Progenitor cell of endocrine pancreas (in vitro differentiated cells): ENCODE measurements at regions not wholly inside any gene's neighbourhood (a gene's known extent, or its start where the extent isn't known, plus 50 kb on each side); places are given as distances from the start of the nearest gene placed in this dataset.
A peak's percentile ranks its signal among the peaks of the same experiment; 100 is the strongest.

ENCODE experiments used
- DNase-seq: peaks from one replicate; pipeline ENCODE4 v3.0.0; 2021; ENCODE audit warnings: low spot score; ENCODE audit not compliant: unreplicated experiment
- H3K27ac Mint-ChIP-seq: 2 replicates; pipeline ENCODE4 v1.8.0; 2021; ENCODE audit warnings: mild to moderate bottlenecking, moderate library complexity, mixed read lengths
- H3K27me3 Mint-ChIP-seq: 2 replicates; pipeline ENCODE4 v1.8.0; 2021; ENCODE audit warnings: mixed read lengths
- H3K36me3 Mint-ChIP-seq: 2 replicates; pipeline ENCODE4 v1.8.0; 2022; ENCODE audit warnings: mixed read lengths; ENCODE audit not compliant: insufficient read depth
- H3K4me1 Mint-ChIP-seq: 2 replicates; pipeline ENCODE4 v1.8.0; 2021; ENCODE audit warnings: low read depth, mixed read lengths
- H3K4me3 Mint-ChIP-seq: 2 replicates; pipeline ENCODE4 v1.8.0; 2021; ENCODE audit warnings: low read depth, mild to moderate bottlenecking, moderate library complexity, mixed read lengths
- H3K9me3 Mint-ChIP-seq: 2 replicates; pipeline ENCODE4 v1.8.0; 2021; ENCODE audit warnings: low read depth, mixed read lengths
- TF ChIP-seq, protein P1 (sequence below): fragments of 200-600 bp; sonication (generic); IDR thresholded peaks from one replicate; pipeline ENCODE4 v1.5.0; 2021; ENCODE audit warnings: antibody characterized with exemption, mild to moderate bottlenecking; ENCODE audit not compliant: unreplicated experiment

DNA sequence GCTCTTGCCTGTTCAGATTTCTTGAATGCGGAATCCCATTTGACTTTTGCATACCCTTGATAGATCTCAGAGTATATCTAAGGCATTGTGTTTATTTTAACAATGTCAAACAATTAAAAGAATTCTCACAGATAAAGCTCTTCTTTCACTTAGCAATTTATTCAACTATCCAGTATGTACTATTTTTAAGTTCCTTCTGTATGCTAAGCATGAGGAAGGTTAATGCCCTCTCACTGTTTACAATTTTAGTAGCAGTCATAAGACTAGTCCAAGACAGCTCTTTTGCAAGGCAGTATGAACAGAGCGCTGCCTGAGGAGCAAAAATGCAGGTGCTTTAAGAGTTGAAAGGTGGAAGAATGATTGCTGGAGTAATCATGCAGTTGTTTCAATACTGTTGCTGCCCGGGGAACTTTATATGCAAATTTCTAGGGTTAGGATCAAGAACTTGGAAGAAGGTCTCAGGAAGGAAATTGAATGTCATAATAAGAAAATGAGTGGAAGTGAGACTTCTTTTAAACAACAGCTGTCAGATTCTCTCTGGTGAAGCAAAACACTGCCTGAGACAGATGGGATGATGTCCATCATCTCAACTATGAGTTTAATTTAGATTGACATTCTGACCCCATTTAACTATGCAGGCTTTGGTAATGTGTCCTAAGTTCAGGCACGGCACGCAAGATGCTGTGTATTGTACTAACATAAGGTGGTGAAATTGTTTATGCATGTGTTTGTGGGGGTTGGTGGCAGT lies 1303.5 kb upstream of the CITED2 start:
- Mint-ChIP-seq H3K27me3 (no peaks in the 10 kb centered on the region), H3K4me3 (no peak overlapping the region), H3K27ac (no peak overlapping the region), H3K4me1 (peaks cover 3% of the 10 kb centered on the region), H3K9me3 (peaks cover 4% of the 10 kb centered on the region), H3K36me3 (no peaks in the 10 kb centered on the region)
- TF ChIP-seq, protein P1, sequence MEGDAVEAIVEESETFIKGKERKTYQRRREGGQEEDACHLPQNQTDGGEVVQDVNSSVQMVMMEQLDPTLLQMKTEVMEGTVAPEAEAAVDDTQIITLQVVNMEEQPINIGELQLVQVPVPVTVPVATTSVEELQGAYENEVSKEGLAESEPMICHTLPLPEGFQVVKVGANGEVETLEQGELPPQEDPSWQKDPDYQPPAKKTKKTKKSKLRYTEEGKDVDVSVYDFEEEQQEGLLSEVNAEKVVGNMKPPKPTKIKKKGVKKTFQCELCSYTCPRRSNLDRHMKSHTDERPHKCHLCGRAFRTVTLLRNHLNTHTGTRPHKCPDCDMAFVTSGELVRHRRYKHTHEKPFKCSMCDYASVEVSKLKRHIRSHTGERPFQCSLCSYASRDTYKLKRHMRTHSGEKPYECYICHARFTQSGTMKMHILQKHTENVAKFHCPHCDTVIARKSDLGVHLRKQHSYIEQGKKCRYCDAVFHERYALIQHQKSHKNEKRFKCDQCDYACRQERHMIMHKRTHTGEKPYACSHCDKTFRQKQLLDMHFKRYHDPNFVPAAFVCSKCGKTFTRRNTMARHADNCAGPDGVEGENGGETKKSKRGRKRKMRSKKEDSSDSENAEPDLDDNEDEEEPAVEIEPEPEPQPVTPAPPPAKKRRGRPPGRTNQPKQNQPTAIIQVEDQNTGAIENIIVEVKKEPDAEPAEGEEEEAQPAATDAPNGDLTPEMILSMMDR, result no peak
- DNase-seq, result no peak

DNA sequence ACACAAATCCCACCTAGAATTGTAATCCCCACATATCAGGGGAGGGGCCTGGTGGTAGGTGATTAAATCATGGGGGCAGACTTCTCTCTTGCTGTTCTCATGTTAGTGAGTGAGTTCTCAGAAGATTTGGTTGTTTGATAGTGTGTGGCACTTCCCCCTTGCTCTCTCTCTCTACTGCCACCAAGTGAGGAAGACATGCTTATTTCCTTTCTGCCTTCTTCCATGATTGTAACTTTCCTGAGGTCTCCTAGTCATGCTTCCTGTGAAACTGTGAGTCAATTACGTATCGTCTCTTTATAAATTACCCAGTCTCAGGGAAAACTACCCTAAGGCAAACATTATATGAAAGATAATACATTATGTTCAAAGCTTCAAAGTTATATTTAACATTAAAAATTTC lies 1297.5 kb upstream of the CITED2 start:
- Mint-ChIP-seq H3K4me1 (no peaks in the 10 kb centered on the region), H3K4me3 (no peak overlapping the region), H3K27ac (no peak overlapping the region), H3K9me3 (no peaks in the 10 kb centered on the region), H3K36me3 (no peaks in the 10 kb centered on the region), H3K27me3 (no peaks in the 10 kb centered on the region)
- TF ChIP-seq, protein P1, result no peak
- DNase-seq, result no peak

DNA sequence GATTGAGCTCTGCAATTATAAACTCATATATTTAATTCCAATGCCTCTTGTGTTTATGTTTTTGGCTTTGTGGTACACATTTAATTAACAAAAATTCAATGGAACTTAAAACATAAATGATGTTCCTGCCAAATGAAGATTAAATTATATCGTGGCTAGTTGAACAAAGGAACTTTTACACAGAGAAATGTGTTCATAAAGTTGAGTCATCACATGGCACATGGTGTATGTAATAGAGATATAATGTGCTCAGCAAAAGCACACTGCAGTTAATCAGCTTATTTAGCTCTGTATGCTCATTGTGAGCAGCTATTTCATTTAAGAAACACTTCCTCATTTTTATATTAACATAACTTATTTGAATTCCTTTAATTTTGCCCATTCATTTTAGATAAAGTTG lies 1295.6 kb upstream of the CITED2 start:
- Mint-ChIP-seq H3K9me3 (no peaks in the 10 kb centered on the region), H3K27me3 (no peaks in the 10 kb centered on the region), H3K36me3 (no peaks in the 10 kb centered on the region), H3K27ac (no peak overlapping the region), H3K4me1 (no peaks in the 10 kb centered on the region), H3K4me3 (no peak overlapping the region)
- TF ChIP-seq, protein P1, result no peak
- DNase-seq, result no peak

DNA sequence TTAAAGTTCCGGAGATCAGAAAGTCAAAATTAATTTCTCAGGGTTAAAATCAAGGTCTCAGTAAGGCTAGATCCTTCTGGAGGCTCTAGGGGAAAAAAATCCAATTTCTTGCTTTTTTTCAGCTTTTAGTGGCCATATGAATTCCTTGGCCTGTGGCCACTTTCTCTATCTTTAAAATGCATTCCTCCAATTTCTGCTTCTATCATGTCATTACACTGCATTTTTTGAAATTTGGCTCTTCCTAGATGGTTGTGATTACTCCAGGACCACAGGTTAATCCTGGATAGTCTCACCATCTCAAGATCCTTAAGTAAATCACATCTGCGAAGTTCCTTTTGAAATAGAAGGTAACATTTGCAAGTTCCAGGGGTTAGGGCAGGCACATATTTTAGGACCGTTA lies 1294.9 kb upstream of the CITED2 start:
- no peak overlapping the region for H3K4me3 Mint-ChIP-seq
- no peaks in the 10 kb centered on the region for H3K27me3 Mint-ChIP-seq
- H3K4me1 Mint-ChIP-seq, result no peaks in the 10 kb centered on the region
- no peaks in the 10 kb centered on the region for H3K9me3 Mint-ChIP-seq
- no peaks in the 10 kb centered on the region for H3K36me3 Mint-ChIP-seq
- TF ChIP-seq, protein P1, result no peak
- H3K27ac Mint-ChIP-seq, result peak overlapping the region; percentile 11
- no peak for DNase-seq

DNA sequence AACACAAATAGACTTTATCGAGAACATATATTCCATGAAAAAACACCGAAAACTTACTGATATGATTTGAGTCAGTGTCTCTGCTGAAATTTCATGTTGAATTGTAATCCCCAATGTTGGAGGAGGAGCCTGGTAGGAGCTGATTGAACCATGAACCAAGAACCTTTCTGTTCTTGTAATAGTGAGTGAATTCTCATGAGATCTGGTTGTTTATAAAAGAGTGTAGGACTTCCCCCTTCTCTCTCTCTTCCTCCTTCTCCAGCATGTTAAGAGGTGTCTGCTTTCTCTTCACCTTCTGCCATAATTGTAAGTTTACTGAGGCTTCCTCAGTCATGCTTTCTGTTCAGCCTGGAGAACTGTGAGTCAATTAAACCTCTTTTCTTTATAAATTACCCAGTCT lies 1289.3 kb upstream of the CITED2 start:
- Mint-ChIP-seq H3K36me3 (no peaks in the 10 kb centered on the region), H3K4me1 (no peaks in the 10 kb centered on the region), H3K9me3 (no peaks in the 10 kb centered on the region), H3K4me3 (no peak overlapping the region), H3K27ac (no peak overlapping the region), H3K27me3 (no peaks in the 10 kb centered on the region)
- DNase-seq, result no peak
- TF ChIP-seq, protein P1, result no peak
